HK-2 (cell line): ENCODE measurements at regions not wholly inside any gene's neighbourhood (a gene's known extent, or its start where the extent isn't known, plus 50 kb on each side); places are given as distances from the start of the nearest gene placed in this dataset.
"Not testable (repeated sequence)": the region's sequence is repeated elsewhere in the genome, so short reads cannot be mapped to it uniquely, and the experiment has no call there.

Experiments used
- DNase-seq: peaks from one replicate; pipeline ENCODE4 v3.0.0-alpha.2; 2018; ENCODE audit not compliant: unreplicated experiment

GRCh38 chr4:117135634-117136354 lies 50.4 kb upstream of the TRAM1L1 start:
- no peak for DNase-seq

GRCh38 chr4:117137145-117137544 lies 51.8 kb upstream of the TRAM1L1 start:
- peak; percentile 55 for DNase-seq

GRCh38 chr4:117138732-117139131 lies 53.4 kb upstream of the TRAM1L1 start:
- DNase-seq = not testable (repeated sequence)

- DNase-seq = no peak
Observed at GRCh38 chr4:117154251-117154650, 68.9 kb upstream of the TRAM1L1 start.

GRCh38 chr4:117156806-117157205 lies 71.4 kb upstream of the TRAM1L1 start:
- no peak for DNase-seq

GRCh38 chr4:117157360-117157759 lies 72.0 kb upstream of the TRAM1L1 start:
- no peak for DNase-seq

GRCh38 chr4:117162976-117163375 lies 77.6 kb upstream of the TRAM1L1 start:
- DNase-seq = no peak

GRCh38 chr4:117164338-117164737 lies 79.0 kb upstream of the TRAM1L1 start:
- no peak for DNase-seq

- not testable (repeated sequence) for DNase-seq
Observed at GRCh38 chr4:117175369-117175768, 90.0 kb upstream of the TRAM1L1 start.

GRCh38 chr4:117203231-117203630 lies 117.9 kb upstream of the TRAM1L1 start:
- DNase-seq = no peak

GRCh38 chr4:117210551-117210950 lies 125.2 kb upstream of the TRAM1L1 start:
- no peak for DNase-seq

GRCh38 chr4:117224256-117224655 lies 138.9 kb upstream of the TRAM1L1 start:
- DNase-seq = no peak

- DNase-seq = no peak
Observed at GRCh38 chr4:117225471-117225870, 140.1 kb upstream of the TRAM1L1 start.

GRCh38 chr4:117227925-117228324 lies 142.5 kb upstream of the TRAM1L1 start:
- no peak for DNase-seq

- DNase-seq = no peak
Observed at GRCh38 chr4:117239434-117239833, 154.1 kb upstream of the TRAM1L1 start.

- DNase-seq = no peak
Observed at GRCh38 chr4:117249333-117249732, 164.0 kb upstream of the TRAM1L1 start.

- DNase-seq = no peak
Observed at GRCh38 chr4:117264072-117264471, 178.7 kb upstream of the TRAM1L1 start.

- no peak for DNase-seq
Observed at GRCh38 chr4:117267317-117267716, 181.9 kb upstream of the TRAM1L1 start.

GRCh38 chr4:117284736-117285135 lies 199.4 kb upstream of the TRAM1L1 start:
- DNase-seq = no peak

- no peak for DNase-seq
Observed at GRCh38 chr4:117293784-117294183, 208.4 kb upstream of the TRAM1L1 start.

GRCh38 chr4:117302226-117302625 lies 216.8 kb upstream of the TRAM1L1 start:
- no peak for DNase-seq

GRCh38 chr4:117311215-117311614 lies 225.8 kb upstream of the TRAM1L1 start:
- no peak for DNase-seq

- DNase-seq = no peak
Observed at GRCh38 chr4:117311989-117312388, 226.6 kb upstream of the TRAM1L1 start.

GRCh38 chr4:117324851-117325491 lies 239.6 kb upstream of the TRAM1L1 start:
- DNase-seq = peak; percentile 74
